ENCODE measurements at regions not wholly inside any gene's neighbourhood (a gene's known extent, or its start where the extent isn't known, plus 50 kb on each side); places are given as distances from the start of the nearest gene placed in this dataset.

DNA sequence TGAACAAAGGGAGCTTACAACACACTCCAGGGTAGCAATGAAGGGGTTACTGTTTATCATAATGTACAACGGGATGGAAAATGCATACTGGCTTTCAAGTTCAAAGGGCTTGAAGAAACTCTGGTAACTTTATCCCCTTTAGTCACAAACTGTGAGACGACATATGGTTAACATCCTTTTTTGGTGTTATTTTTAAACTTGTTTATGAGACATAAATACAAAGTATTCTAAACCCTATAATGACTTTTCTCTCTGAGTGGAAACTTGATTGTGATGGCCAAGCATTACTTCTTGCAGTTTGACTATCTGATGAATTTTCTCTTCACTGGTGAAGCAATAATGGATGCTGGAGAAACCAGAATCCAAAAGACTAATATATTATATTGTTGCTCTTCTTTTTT is 62.0 kb upstream of the SEMA3A start:
- TF ChIP-seq, protein P1, sequence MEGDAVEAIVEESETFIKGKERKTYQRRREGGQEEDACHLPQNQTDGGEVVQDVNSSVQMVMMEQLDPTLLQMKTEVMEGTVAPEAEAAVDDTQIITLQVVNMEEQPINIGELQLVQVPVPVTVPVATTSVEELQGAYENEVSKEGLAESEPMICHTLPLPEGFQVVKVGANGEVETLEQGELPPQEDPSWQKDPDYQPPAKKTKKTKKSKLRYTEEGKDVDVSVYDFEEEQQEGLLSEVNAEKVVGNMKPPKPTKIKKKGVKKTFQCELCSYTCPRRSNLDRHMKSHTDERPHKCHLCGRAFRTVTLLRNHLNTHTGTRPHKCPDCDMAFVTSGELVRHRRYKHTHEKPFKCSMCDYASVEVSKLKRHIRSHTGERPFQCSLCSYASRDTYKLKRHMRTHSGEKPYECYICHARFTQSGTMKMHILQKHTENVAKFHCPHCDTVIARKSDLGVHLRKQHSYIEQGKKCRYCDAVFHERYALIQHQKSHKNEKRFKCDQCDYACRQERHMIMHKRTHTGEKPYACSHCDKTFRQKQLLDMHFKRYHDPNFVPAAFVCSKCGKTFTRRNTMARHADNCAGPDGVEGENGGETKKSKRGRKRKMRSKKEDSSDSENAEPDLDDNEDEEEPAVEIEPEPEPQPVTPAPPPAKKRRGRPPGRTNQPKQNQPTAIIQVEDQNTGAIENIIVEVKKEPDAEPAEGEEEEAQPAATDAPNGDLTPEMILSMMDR (IDR thresholded peaks at IDR 0.05), result no peak
- Histone ChIP-seq H3K4me3 (no peak overlapping the region), H3K36me3 (ENCODE audit: low read depth) (no peaks in the 10 kb centered on the region), H3K4me1 (ENCODE audit: low read depth) (no peaks in the 10 kb centered on the region), H3K9me3 (no peaks in the 10 kb centered on the region)
- ATAC-seq (no peak), DNase-seq (no peak)
- intact Hi-C loops (cut with DNase I, micrococcal nuclease), result no loop called here

DNA sequence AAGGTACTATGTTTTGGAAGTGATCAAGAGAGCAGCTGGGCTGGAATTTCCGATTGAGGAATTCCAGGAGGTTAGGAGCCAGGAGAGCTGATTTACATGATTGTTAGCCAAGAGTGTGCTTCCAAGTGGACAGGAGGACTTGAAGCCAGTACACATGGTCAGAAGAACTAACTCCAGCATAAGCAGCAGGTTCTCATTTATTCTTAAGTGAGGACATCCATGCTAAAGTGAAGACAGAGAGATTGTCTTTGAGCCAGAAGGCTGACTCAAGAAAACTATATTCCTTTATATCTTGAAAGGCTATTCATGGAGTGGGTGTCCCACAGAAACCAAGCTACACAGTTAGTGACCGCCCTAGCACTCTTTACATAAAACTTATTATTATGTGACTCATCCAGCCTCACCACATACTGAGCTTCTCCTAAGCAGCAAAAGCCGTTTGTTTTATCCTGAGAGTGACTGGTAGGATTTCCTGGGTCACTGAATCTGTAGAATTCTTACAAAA is 56.7 kb upstream of the SEMA3A start:
- intact Hi-C loops (cut with DNase I, micrococcal nuclease), result no loop called here
- Histone ChIP-seq H3K36me3 (ENCODE audit: low read depth) (no peaks in the 10 kb centered on the region), H3K4me3 (no peak overlapping the region), H3K9me3 (no peaks in the 10 kb centered on the region), H3K4me1 (ENCODE audit: low read depth) (no peaks in the 10 kb centered on the region)
- TF ChIP-seq, protein P1 (IDR thresholded peaks at IDR 0.05), result no peak
- DNase-seq (no peak), ATAC-seq (no peak)

DNA sequence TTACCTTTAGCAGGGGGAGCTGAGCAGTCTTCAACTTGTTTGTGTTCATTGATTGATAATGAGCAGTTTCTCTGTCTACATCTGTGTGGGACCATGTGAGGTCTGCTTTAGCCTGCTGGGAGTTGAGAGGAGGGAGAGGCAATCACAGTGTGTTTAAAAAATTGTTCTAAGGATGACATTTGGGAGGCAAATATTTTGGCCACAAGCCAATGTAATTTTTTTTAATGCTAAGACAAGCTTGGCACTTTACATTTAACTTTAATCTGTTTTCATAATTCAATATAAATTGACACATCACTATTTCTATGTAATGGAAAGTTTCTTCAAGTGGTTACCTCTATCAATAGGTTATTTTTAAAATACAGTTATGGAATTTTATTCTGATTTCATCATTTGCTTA is 55.9 kb upstream of the SEMA3A start:
- Histone ChIP-seq H3K36me3 (ENCODE audit: low read depth) (no peaks in the 10 kb centered on the region), H3K4me3 (no peak overlapping the region), H3K4me1 (ENCODE audit: low read depth) (no peaks in the 10 kb centered on the region), H3K9me3 (no peaks in the 10 kb centered on the region)
- no peak for DNase-seq
- TF ChIP-seq, protein P1 (IDR thresholded peaks at IDR 0.05), result no peak
- no peak for ATAC-seq
- intact Hi-C loops (cut with DNase I, micrococcal nuclease), result no loop called here

DNA sequence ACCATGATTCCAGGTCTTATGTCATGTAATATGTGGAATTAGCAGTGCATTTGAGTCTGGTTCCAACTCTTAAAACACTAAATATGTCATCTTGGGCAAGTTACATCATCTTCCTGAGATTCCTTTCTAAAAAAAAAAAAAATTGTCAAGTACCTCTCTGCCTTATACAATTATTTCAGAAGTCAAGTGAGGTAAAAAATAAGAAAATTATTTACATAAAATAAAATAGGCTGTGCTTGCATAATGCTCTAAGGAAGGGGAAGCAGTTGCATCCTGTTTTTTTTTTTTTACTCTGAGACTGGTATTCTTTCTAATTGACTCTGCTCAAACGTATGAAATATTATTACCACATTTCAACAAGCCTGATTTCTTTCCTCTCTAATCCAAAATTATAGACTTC is 55.1 kb upstream of the SEMA3A start:
- Histone ChIP-seq H3K4me3 (no peak overlapping the region), H3K36me3 (ENCODE audit: low read depth) (no peaks in the 10 kb centered on the region), H3K9me3 (no peaks in the 10 kb centered on the region), H3K4me1 (ENCODE audit: low read depth) (no peaks in the 10 kb centered on the region)
- no peak for DNase-seq
- intact Hi-C loops (cut with DNase I, micrococcal nuclease), result no loop called here
- TF ChIP-seq, protein P1 (IDR thresholded peaks at IDR 0.05), result no peak
- no peak for ATAC-seq

DNA sequence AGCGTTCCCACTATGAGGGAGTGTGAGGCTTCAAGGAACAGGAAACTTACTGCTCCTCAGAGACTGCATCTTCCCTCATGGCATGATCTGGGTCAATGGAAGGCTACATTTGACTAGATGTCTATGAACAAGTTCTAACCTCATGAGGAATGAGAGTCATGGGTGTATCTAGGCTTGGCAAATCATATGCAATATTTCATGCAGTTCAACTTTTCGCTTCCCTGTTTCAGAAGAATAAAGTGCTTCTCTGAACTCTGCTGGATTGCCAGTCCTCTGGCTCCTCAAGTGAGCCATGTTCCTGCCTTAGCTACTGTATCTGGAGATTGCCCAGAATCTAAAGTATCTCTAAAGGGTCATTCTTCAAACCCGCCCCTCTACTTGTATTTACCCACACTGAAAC is 54.3 kb upstream of the SEMA3A start:
- DNase-seq (no peak), ATAC-seq (peak; percentile 17)
- no peaks in the 10 kb centered on the region for H3K36me3 ChIP-seq (ENCODE audit: low read depth)
- no peak overlapping the region for H3K4me3 ChIP-seq
- H3K9me3 ChIP-seq, result no peaks in the 10 kb centered on the region
- TF ChIP-seq, protein P1 (IDR thresholded peaks at IDR 0.05), result no peak
- intact Hi-C loops (cut with DNase I, micrococcal nuclease), result no loop called here
- H3K4me1 ChIP-seq (ENCODE audit: low read depth), result no peaks in the 10 kb centered on the region

DNA sequence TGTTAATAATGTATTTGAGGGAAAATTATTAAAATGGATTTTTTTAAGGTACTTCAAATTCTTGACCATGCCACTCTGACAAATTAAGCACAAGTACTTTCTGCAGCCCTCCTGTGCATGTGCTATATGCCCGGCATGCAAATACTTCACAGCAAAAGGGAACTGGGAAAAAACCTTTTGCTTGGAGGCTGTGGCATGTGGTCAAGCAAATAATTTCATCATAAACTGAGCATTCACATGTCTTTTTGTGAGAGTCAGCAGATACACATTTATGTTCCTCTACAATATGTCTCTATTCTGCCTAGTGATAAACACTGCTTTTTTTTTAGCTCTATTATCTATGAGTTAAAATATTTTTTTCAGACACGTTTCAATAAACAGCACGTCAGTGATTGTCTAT is 53.7 kb upstream of the SEMA3A start:
- Histone ChIP-seq H3K9me3 (no peaks in the 10 kb centered on the region), H3K4me1 (ENCODE audit: low read depth) (no peaks in the 10 kb centered on the region), H3K36me3 (ENCODE audit: low read depth) (no peaks in the 10 kb centered on the region), H3K4me3 (no peak overlapping the region)
- peak; percentile 16 for ATAC-seq
- TF ChIP-seq, protein P1 (IDR thresholded peaks at IDR 0.05), result no peak
- DNase-seq, result no peak
- intact Hi-C loops (cut with DNase I, micrococcal nuclease), result no loop called here

Measured in mucosa of descending colon (tissue), 3 donors.